ENCODE measurements at regions not wholly inside any gene's neighbourhood (a gene's known extent, or its start where the extent isn't known, plus 50 kb on each side); places are given as distances from the start of the nearest gene placed in this dataset.

DNA sequence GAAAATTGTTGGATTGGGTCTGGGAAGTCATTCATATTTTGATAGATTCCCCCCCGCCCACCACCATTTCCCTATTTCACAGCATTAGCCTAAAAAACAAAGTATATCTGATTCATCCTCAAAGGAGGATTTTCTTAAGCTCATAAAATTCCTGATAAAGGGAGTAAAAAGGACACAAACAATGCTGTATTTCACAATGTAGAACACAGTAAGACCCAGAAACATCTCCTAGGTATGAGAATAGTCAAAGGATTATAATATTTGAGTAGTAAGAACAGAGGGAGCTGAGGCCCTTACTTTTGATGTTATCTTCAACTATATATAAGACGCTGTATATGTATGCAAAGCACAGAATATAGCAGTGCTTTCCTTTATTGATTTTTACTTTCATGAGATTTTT lies 225.3 kb downstream of the TGFB2 start:
- TF ChIP-seq RFX5 (IDR thresholded peaks at IDR 0.05) (no peak), BHLHE40 (IDR thresholded peaks at IDR 0.05; ENCODE audit: low read depth, low read length) (no peak)
- TF ChIP-seq, protein P1, sequence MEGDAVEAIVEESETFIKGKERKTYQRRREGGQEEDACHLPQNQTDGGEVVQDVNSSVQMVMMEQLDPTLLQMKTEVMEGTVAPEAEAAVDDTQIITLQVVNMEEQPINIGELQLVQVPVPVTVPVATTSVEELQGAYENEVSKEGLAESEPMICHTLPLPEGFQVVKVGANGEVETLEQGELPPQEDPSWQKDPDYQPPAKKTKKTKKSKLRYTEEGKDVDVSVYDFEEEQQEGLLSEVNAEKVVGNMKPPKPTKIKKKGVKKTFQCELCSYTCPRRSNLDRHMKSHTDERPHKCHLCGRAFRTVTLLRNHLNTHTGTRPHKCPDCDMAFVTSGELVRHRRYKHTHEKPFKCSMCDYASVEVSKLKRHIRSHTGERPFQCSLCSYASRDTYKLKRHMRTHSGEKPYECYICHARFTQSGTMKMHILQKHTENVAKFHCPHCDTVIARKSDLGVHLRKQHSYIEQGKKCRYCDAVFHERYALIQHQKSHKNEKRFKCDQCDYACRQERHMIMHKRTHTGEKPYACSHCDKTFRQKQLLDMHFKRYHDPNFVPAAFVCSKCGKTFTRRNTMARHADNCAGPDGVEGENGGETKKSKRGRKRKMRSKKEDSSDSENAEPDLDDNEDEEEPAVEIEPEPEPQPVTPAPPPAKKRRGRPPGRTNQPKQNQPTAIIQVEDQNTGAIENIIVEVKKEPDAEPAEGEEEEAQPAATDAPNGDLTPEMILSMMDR (IDR thresholded peaks at IDR 0.05): no peak
